GM12874 (cell line): ENCODE measurements at regions not wholly inside any gene's neighbourhood (a gene's known extent, or its start where the extent isn't known, plus 50 kb on each side); places are given as distances from the start of the nearest gene placed in this dataset.

ENCODE experiments used
- TF ChIP-seq, protein P1 (sequence below): IDR thresholded peaks from 2 replicates; pipeline ENCODE4 v1.5.1; 2011; ENCODE audit warnings: low read depth, mild to moderate bottlenecking, control low read depth, low read length, moderate library complexity; ENCODE audit not compliant: insufficient read depth

DNA sequence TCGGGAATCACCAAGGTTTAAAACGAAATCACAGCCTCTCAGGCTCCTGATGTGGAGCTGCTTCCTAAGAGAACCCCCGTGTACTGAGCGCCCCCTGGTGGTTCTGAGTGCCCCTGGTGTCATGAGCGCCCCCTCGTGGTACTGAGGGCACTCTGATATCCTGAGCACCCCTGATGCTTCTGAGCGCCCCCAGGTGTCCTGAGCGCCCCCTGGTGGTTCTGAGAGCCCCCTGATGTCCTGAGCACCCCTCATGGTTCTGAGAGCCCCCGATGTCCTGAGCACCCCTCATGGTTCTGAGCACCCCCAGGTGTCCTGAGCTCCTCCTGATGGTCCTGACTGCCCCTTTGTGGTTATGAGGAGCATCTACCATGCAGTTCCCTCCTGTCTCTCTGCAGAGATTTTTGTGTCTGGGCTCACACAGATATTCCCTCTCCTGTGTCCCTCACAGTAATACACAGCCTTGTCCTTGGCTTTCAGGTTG lies 1092.1 kb downstream of the TMEM121 start:
- TF ChIP-seq, protein P1, sequence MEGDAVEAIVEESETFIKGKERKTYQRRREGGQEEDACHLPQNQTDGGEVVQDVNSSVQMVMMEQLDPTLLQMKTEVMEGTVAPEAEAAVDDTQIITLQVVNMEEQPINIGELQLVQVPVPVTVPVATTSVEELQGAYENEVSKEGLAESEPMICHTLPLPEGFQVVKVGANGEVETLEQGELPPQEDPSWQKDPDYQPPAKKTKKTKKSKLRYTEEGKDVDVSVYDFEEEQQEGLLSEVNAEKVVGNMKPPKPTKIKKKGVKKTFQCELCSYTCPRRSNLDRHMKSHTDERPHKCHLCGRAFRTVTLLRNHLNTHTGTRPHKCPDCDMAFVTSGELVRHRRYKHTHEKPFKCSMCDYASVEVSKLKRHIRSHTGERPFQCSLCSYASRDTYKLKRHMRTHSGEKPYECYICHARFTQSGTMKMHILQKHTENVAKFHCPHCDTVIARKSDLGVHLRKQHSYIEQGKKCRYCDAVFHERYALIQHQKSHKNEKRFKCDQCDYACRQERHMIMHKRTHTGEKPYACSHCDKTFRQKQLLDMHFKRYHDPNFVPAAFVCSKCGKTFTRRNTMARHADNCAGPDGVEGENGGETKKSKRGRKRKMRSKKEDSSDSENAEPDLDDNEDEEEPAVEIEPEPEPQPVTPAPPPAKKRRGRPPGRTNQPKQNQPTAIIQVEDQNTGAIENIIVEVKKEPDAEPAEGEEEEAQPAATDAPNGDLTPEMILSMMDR, result peak; percentile 98

DNA sequence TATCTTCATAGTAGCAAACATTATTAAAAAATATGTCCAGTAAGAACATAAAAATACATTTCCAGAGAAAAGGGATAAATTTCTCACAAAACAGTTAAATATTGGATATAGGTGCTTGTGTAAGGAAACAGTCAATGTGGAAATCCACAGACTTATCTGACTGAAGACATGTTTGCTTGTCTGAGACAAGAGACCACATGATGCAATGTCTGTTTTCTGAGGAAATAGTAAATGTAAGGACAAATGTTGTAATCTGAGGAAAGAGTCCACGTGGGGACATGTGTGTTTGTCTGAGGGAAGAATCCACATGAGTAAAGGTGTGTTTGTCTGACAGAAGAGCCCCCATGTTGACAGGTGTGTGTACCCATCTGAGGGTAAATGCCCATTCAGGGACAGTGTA lies 1093.2 kb downstream of the TMEM121 start:
- TF ChIP-seq, protein P1, result no peak

DNA sequence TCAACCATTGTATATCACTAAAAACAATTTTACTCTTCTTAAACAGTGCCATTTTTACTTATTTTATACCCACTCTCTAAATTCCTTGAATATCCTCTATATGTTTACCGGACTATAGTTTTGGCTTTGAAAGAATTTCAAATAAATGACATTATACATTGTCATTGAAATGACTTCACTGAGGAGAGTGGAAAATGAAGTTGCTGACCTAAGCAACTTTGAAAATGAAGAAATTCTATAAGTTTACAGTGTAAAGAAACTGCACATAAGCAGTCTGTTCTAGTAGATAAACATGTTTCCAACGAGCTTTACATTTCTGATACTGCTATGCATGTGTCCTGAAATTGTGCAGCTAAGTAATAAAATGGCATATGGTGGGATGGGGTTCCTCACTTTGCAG lies 1094.0 kb downstream of the TMEM121 start:
- TF ChIP-seq, protein P1, result no peak

DNA sequence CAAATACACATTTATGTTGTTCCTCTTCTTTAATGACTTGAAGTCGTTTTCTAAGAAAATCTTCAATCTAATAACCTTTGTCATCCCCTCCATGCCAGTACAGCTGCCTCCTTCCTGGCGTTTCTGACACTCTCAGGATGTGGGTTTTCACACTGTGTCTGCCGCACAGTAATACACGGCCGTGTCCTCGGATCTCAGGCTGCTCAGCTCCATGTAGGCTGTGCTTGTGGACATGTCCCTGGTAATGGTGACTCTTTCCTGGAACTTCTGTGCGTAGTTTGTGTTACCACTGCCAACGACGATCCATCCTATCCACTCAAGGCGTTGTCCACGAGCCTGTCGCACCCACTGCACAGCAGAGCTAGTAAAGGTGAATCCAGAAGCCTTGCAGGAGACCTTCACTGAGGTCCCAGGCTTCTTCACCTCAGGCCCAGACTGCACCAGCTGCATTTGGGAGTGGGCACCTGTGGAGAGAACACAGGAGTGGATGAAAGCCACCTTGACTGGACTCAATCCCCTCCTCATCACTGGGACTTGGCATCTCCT lies 1095.9 kb downstream of the TMEM121 start:
- TF ChIP-seq, protein P1, result no peak

DNA sequence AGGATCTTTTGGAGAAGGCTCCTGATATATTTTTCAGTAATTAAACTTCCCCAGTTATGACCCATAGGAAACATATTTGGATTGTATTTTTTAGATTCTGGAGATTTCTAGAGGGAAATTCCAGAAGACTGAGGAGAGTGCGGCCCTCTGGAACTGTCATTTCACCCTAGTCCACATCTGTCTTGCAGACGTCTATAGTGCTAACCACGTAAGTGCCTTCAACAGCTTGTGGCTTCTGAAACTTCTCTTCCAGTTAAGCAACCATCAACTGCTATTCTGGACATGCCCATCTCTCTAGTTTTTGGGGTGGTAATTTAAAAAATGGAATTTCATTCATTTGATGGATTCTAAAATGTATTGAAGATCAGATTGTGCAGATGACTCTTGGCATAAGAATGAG lies 1098.8 kb downstream of the TMEM121 start:
- TF ChIP-seq, protein P1, result no peak

DNA sequence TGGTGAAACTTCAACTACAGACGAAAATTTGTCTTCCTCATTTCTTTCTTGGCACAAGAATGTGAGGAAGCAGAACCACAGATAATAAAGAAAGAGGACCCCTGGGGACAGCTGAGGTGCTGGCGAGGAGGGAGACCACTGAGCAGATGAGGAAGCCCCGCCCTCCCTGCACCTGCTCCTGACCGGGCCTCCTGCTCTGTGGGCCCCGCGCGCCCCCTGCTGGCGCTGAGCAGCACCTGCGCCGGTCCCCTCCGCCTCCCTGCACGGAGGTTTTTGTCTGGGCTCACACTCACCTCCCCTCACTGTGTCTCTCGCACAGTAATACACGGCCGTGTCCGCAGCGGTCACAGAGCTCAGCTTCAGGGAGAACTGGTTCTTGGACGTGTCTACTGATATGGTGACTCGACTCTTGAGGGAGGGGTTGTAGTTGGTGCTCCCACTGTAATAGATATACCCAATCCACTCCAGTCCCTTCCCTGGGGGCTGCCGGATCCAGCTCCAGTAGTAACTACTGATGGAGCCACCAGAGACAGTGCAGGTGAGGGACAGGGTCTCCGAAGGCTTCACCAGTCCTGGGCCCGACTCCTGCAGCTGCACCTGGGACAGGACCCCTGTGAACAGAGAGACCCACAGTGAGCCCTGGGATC lies 1100.7 kb downstream of the TMEM121 start:
- TF ChIP-seq, protein P1, result peak; percentile 84

DNA sequence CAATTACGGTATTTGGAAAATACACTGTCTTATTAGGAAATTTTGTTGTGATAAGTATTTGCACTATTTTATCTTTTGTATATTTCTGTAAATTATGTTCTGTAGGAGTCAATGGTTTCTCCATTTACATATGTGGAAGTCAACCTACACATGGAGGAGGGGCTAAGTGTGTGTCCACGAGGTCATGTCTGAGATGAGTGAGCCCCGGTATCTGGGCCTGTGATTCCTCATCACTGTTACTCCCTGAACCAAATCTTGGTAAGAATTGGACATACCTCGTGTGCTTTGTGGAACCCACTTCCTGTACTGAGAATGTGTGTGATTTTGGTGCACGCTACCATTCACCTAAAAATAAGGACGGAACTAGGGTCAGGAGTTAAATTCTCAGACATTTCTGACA lies 1105.5 kb downstream of the TMEM121 start:
- TF ChIP-seq, protein P1, result no peak
